Nephron (organoid): ENCODE measurements at regions not wholly inside any gene's neighbourhood (a gene's known extent, or its start where the extent isn't known, plus 50 kb on each side); places are given as distances from the start of the nearest gene placed in this dataset.
"Not testable (repeated sequence)": the region's sequence is repeated elsewhere in the genome, so short reads cannot be mapped to it uniquely, and the experiment has no call there.

Source experiments
- H3K27ac Mint-ChIP-seq, 3 experiments: 2 replicates each; pipeline ENCODE4 v1.8.0; 2020; ENCODE audit warnings: mixed read lengths in 3 of 3, mild to moderate bottlenecking in 2 of 3, moderate library complexity in 1 of 3
- H3K27me3 Mint-ChIP-seq: 2 replicates; pipeline ENCODE4 v1.8.0; 2021; ENCODE audit warnings: low read depth, mild to moderate bottlenecking, moderate library complexity, mixed read lengths
- H3K36me3 Mint-ChIP-seq: 2 replicates; pipeline ENCODE4 v1.8.0; 2020; ENCODE audit warnings: low read depth, mixed read lengths
- H3K4me1 Mint-ChIP-seq: 2 replicates; pipeline ENCODE4 v1.8.0; 2020; ENCODE audit warnings: mixed read lengths
- H3K4me3 Mint-ChIP-seq, 3 experiments: 2 replicates each; pipeline ENCODE4 v1.8.0; 2020; ENCODE audit warnings: mild to moderate bottlenecking in 3 of 3, mixed read lengths in 3 of 3, moderate library complexity in 2 of 3
- H3K9me3 Mint-ChIP-seq: 2 replicates; pipeline ENCODE4 v1.8.0; 2020; ENCODE audit warnings: mixed read lengths

GRCh38 chr22:11561744-11562143, 3966.2 kb upstream of the OR11H1 start:
- H3K4me1 Mint-ChIP-seq, H3K27me3 Mint-ChIP-seq, H3K4me3 Mint-ChIP-seq, H3K27ac Mint-ChIP-seq, H3K36me3 Mint-ChIP-seq: not testable (repeated sequence)
- H3K9me3 Mint-ChIP-seq, result peaks cover 29% of the 10 kb centered on the region

- H3K27ac Mint-ChIP-seq, H3K4me1 Mint-ChIP-seq, H3K27me3 Mint-ChIP-seq, H3K4me3 Mint-ChIP-seq, H3K36me3 Mint-ChIP-seq: not testable (repeated sequence)
- H3K9me3 Mint-ChIP-seq, result peaks cover 69% of the 10 kb centered on the region
Measured at GRCh38 chr22:11568837-11569563, 3959.0 kb upstream of the OR11H1 start.

- H3K9me3 Mint-ChIP-seq, result peaks cover 75% of the 10 kb centered on the region
- H3K4me1 Mint-ChIP-seq, H3K27ac Mint-ChIP-seq, H3K4me3 Mint-ChIP-seq, H3K36me3 Mint-ChIP-seq, H3K27me3 Mint-ChIP-seq: not testable (repeated sequence)
Measured at GRCh38 chr22:11569564-11569940, 3958.4 kb upstream of the OR11H1 start.

- H3K4me3 Mint-ChIP-seq, H3K27me3 Mint-ChIP-seq, H3K4me1 Mint-ChIP-seq, H3K27ac Mint-ChIP-seq: not testable (repeated sequence)
- H3K36me3 Mint-ChIP-seq, result peaks cover 16% of the 10 kb centered on the region
- peaks cover 85% of the 10 kb centered on the region for H3K9me3 Mint-ChIP-seq
Measured at GRCh38 chr22:11573154-11573553, 3954.8 kb upstream of the OR11H1 start.

- H3K4me1 Mint-ChIP-seq, H3K27ac Mint-ChIP-seq, H3K4me3 Mint-ChIP-seq, H3K27me3 Mint-ChIP-seq: not testable (repeated sequence)
- peaks cover 16% of the 10 kb centered on the region for H3K36me3 Mint-ChIP-seq
- peaks cover 82% of the 10 kb centered on the region for H3K9me3 Mint-ChIP-seq
Measured at GRCh38 chr22:11574231-11574630, 3953.8 kb upstream of the OR11H1 start.

- not testable (repeated sequence) for H3K4me3 Mint-ChIP-seq, H3K4me1 Mint-ChIP-seq, H3K27me3 Mint-ChIP-seq, H3K27ac Mint-ChIP-seq
- Mint-ChIP-seq H3K36me3 (peaks cover 16% of the 10 kb centered on the region), H3K9me3 (peaks cover 82% of the 10 kb centered on the region)
Measured at GRCh38 chr22:11574659-11575058, 3953.3 kb upstream of the OR11H1 start.

- Mint-ChIP-seq H3K36me3 (peaks cover 16% of the 10 kb centered on the region), H3K9me3 (peaks cover 83% of the 10 kb centered on the region)
- H3K27me3 Mint-ChIP-seq, H3K4me1 Mint-ChIP-seq, H3K4me3 Mint-ChIP-seq, H3K27ac Mint-ChIP-seq: not testable (repeated sequence)
Measured at GRCh38 chr22:11576740-11577139, 3951.3 kb upstream of the OR11H1 start.

GRCh38 chr22:11578115-11578514, 3949.9 kb upstream of the OR11H1 start:
- not testable (repeated sequence) for H3K4me3 Mint-ChIP-seq, H3K27ac Mint-ChIP-seq, H3K27me3 Mint-ChIP-seq, H3K4me1 Mint-ChIP-seq
- H3K36me3 Mint-ChIP-seq, result peaks cover 15% of the 10 kb centered on the region
- peaks cover 81% of the 10 kb centered on the region for H3K9me3 Mint-ChIP-seq

- not testable (repeated sequence) for H3K4me1 Mint-ChIP-seq, H3K27ac Mint-ChIP-seq, H3K27me3 Mint-ChIP-seq, H3K4me3 Mint-ChIP-seq
- Mint-ChIP-seq H3K36me3 (peaks cover 17% of the 10 kb centered on the region), H3K9me3 (peaks cover 81% of the 10 kb centered on the region)
Measured at GRCh38 chr22:11578551-11578950, 3949.4 kb upstream of the OR11H1 start.

- Mint-ChIP-seq H3K9me3 (peaks cover 72% of the 10 kb centered on the region), H3K36me3 (peaks cover 11% of the 10 kb centered on the region)
- H3K4me1 Mint-ChIP-seq, H3K27me3 Mint-ChIP-seq, H3K27ac Mint-ChIP-seq, H3K4me3 Mint-ChIP-seq: not testable (repeated sequence)
Measured at GRCh38 chr22:11582048-11582447, 3945.9 kb upstream of the OR11H1 start.

GRCh38 chr22:11584231-11584630, 3943.8 kb upstream of the OR11H1 start:
- H3K4me3 Mint-ChIP-seq, H3K4me1 Mint-ChIP-seq, H3K27ac Mint-ChIP-seq, H3K36me3 Mint-ChIP-seq, H3K27me3 Mint-ChIP-seq: not testable (repeated sequence)
- H3K9me3 Mint-ChIP-seq, result peaks cover 67% of the 10 kb centered on the region

- H3K9me3 Mint-ChIP-seq, result peaks cover 65% of the 10 kb centered on the region
- not testable (repeated sequence) for H3K4me3 Mint-ChIP-seq, H3K4me1 Mint-ChIP-seq, H3K36me3 Mint-ChIP-seq, H3K27ac Mint-ChIP-seq, H3K27me3 Mint-ChIP-seq
Measured at GRCh38 chr22:11594552-11594951, 3933.4 kb upstream of the OR11H1 start.

GRCh38 chr22:11597666-11598358, 3930.2 kb upstream of the OR11H1 start:
- H3K4me1 Mint-ChIP-seq, H3K27me3 Mint-ChIP-seq, H3K27ac Mint-ChIP-seq, H3K36me3 Mint-ChIP-seq, H3K4me3 Mint-ChIP-seq: not testable (repeated sequence)
- peaks cover 62% of the 10 kb centered on the region for H3K9me3 Mint-ChIP-seq
